Nephron (organoid): ENCODE measurements at regions not wholly inside any gene's neighbourhood (a gene's known extent, or its start where the extent isn't known, plus 50 kb on each side); places are given as distances from the start of the nearest gene placed in this dataset.

Experiments used
- H3K27ac Mint-ChIP-seq, 3 experiments: 2 replicates each; pipeline ENCODE4 v1.8.0; 2020; ENCODE audit warnings: mixed read lengths in 3 of 3, mild to moderate bottlenecking in 2 of 3, moderate library complexity in 1 of 3
- H3K27me3 Mint-ChIP-seq: 2 replicates; pipeline ENCODE4 v1.8.0; 2021; ENCODE audit warnings: low read depth, mild to moderate bottlenecking, moderate library complexity, mixed read lengths
- H3K36me3 Mint-ChIP-seq: 2 replicates; pipeline ENCODE4 v1.8.0; 2020; ENCODE audit warnings: low read depth, mixed read lengths
- H3K4me1 Mint-ChIP-seq: 2 replicates; pipeline ENCODE4 v1.8.0; 2020; ENCODE audit warnings: mixed read lengths
- H3K4me3 Mint-ChIP-seq, 3 experiments: 2 replicates each; pipeline ENCODE4 v1.8.0; 2020; ENCODE audit warnings: mild to moderate bottlenecking in 3 of 3, mixed read lengths in 3 of 3, moderate library complexity in 2 of 3
- H3K9me3 Mint-ChIP-seq: 2 replicates; pipeline ENCODE4 v1.8.0; 2020; ENCODE audit warnings: mixed read lengths
- CTCF ChIP-seq, 3 experiments: fragments of 200-600 bp; sonication (generic); IDR thresholded peaks; one replicate each; pipeline ENCODE4 v1.5.0; 2021; ENCODE audit warnings: antibody characterized with exemption in 3 of 3; ENCODE audit not compliant: unreplicated experiment in 3 of 3

GRCh38 chr2:12259493-12259892 lies 457.2 kb upstream of the TRIB2 start:
- TF ChIP-seq CTCF (IDR thresholded peaks at IDR 0.05; ENCODE audit: unreplicated experiment in 3 of 3), result no peak
- H3K9me3 Mint-ChIP-seq, result no peaks in the 10 kb centered on the region
- H3K27me3 Mint-ChIP-seq, result no peaks in the 10 kb centered on the region
- H3K4me3 Mint-ChIP-seq, result no peak overlapping the region
- H3K4me1 Mint-ChIP-seq, result peaks cover 23% of the 10 kb centered on the region
- H3K27ac Mint-ChIP-seq, result no peak overlapping the region
- no peaks in the 10 kb centered on the region for H3K36me3 Mint-ChIP-seq

GRCh38 chr2:12261986-12262680 lies 454.6 kb upstream of the TRIB2 start:
- no peaks in the 10 kb centered on the region for H3K9me3 Mint-ChIP-seq
- no peaks in the 10 kb centered on the region for H3K27me3 Mint-ChIP-seq
- H3K36me3 Mint-ChIP-seq, result no peaks in the 10 kb centered on the region
- H3K4me1 Mint-ChIP-seq, result peaks cover 23% of the 10 kb centered on the region
- TF ChIP-seq CTCF (IDR thresholded peaks at IDR 0.05; ENCODE audit: unreplicated experiment in 3 of 3), result no peak
- no peak overlapping the region for H3K4me3 Mint-ChIP-seq
- peak overlapping the region; percentile 10 to 61 (median 46) for H3K27ac Mint-ChIP-seq

- no peaks in the 10 kb centered on the region for H3K36me3 Mint-ChIP-seq
Observed at GRCh38 chr2:12262681-12263436, 453.9 kb upstream of the TRIB2 start.

GRCh38 chr2:12263730-12264129 lies 453.0 kb upstream of the TRIB2 start:
- H3K36me3 Mint-ChIP-seq, result no peaks in the 10 kb centered on the region
- H3K9me3 Mint-ChIP-seq, result no peaks in the 10 kb centered on the region
- H3K27ac Mint-ChIP-seq, result no peak overlapping the region
- peaks cover 23% of the 10 kb centered on the region for H3K4me1 Mint-ChIP-seq
- H3K27me3 Mint-ChIP-seq, result no peaks in the 10 kb centered on the region
- H3K4me3 Mint-ChIP-seq, result no peak overlapping the region
- TF ChIP-seq CTCF (IDR thresholded peaks at IDR 0.05; ENCODE audit: unreplicated experiment in 3 of 3), result no peak

More at GRCh38 chr2:12262681-12263436, 453.9 kb upstream of the TRIB2 start:
- Mint-ChIP-seq H3K27me3 (no peaks in the 10 kb centered on the region), H3K4me3 (no peak overlapping the region), H3K9me3 (no peaks in the 10 kb centered on the region), H3K4me1 (peaks cover 23% of the 10 kb centered on the region), H3K27ac (peak overlapping the region; percentile 37 to 61 (median 46))
- no peak for TF ChIP-seq CTCF (IDR thresholded peaks at IDR 0.05; ENCODE audit: unreplicated experiment in 3 of 3)

- no peak overlapping the region for H3K27ac Mint-ChIP-seq
- H3K9me3 Mint-ChIP-seq, result no peaks in the 10 kb centered on the region
- H3K4me3 Mint-ChIP-seq, result no peak overlapping the region
- no peaks in the 10 kb centered on the region for H3K27me3 Mint-ChIP-seq
- H3K4me1 Mint-ChIP-seq, result peaks cover 23% of the 10 kb centered on the region
- no peak for TF ChIP-seq CTCF (IDR thresholded peaks at IDR 0.05; ENCODE audit: unreplicated experiment in 3 of 3)
- H3K36me3 Mint-ChIP-seq, result no peaks in the 10 kb centered on the region
Observed at GRCh38 chr2:12264146-12264545, 452.6 kb upstream of the TRIB2 start.
